ENCODE measurements at regions not wholly inside any gene's neighbourhood (a gene's known extent, or its start where the extent isn't known, plus 50 kb on each side); places are given as distances from the start of the nearest gene placed in this dataset.

GRCh38 chr20:7500231-7500663, 440.0 kb downstream of the HAO1 start (continued):
- TF ChIP-seq REST (IDR thresholded peaks at IDR 0.05; ENCODE audit: unreplicated experiment) (no peak), ETS1 (IDR thresholded peaks at IDR 0.05) (no peak), NANOG (IDR thresholded peaks at IDR 0.05; ENCODE audit: borderline replicate concordance) (no peak), ZNF114 (CRISPR knock-in tag; IDR thresholded peaks at IDR 0.05) (no peak), JUNB (IDR thresholded peaks at IDR 0.05; ENCODE audit: unreplicated experiment) (no peak), CTCF (conservative IDR thresholded peaks at IDR 0.05; ENCODE audit: low read depth in 2 of 2) (no peak), ZNF331 (CRISPR knock-in tag; IDR thresholded peaks at IDR 0.05; ENCODE audit: low read depth) (no peak)

- ATAC-seq, result no peak
These were observed 436.8 kb downstream of the HAO1 start for GRCh38 chr20:7503501-7503900.

More at GRCh38 chr20:7503501-7503900, 436.8 kb downstream of the HAO1 start:
- H3K36me3 ChIP-seq (ENCODE audit: insufficient read depth), result no peaks in the 10 kb centered on the region
- Mint-ChIP-seq H3K9me3 (no peaks in the 10 kb centered on the region), H3K27me3 (ENCODE audit: insufficient read depth, low read depth, poor library complexity) (no peaks in the 10 kb centered on the region), H3K4me1 (peaks cover 11% of the 10 kb centered on the region; the same call in 2 of the 3 replicates), H3K27ac (0 out of 2 replicates have a peak overlapping the region, but pooled peaks have one; percentile 7), H3K36me3 (ENCODE audit: low read depth) (no peaks in the 10 kb centered on the region), H3K4me3 (no peak overlapping the region)
- H2AFZ ChIP-seq, result peak overlapping the region; percentile 77; the same call in 1 of the 2 replicates
- H3K79me2 ChIP-seq (replicated peaks; ENCODE audit: insufficient read depth), result no peaks in the 10 kb centered on the region
- no peaks in the 10 kb centered on the region for H3F3A ChIP-seq (replicated peaks; ENCODE audit: low read depth)
- peak overlapping the region; percentile 12; the same call in 1 of the 2 replicates for H3K4me2 ChIP-seq
- H3K4me3 ChIP-seq, result no peak overlapping the region
- TF ChIP-seq NANOG (IDR thresholded peaks at IDR 0.05; ENCODE audit: borderline replicate concordance) (no peak), CREB1 (CRISPR knock-in tag; IDR thresholded peaks at IDR 0.05; ENCODE audit: low read depth) (no peak), POLR2AphosphoS5 (IDR thresholded peaks at IDR 0.05; ENCODE audit: low read depth) (no peak), EZH2 (IDR thresholded peaks at IDR 0.05; ENCODE audit: low read depth, unreplicated experiment) (no peak), ZNF331 (CRISPR knock-in tag; IDR thresholded peaks at IDR 0.05; ENCODE audit: low read depth) (no peak), REST (IDR thresholded peaks at IDR 0.05; ENCODE audit: unreplicated experiment) (no peak), STAT1 (IDR thresholded peaks at IDR 0.05; ENCODE audit: unreplicated experiment) (no peak), ETS1 (IDR thresholded peaks at IDR 0.05) (no peak)
- H3K4me1 ChIP-seq (ENCODE audit: insufficient read depth), result peaks cover 12% of the 10 kb centered on the region
- H3K27ac ChIP-seq (ENCODE audit: low read depth), result no peak overlapping the region
- no peak for DNase-seq (ENCODE audit: low spot score)
- no peaks in the 10 kb centered on the region for H3K27me3 ChIP-seq (ENCODE audit: insufficient read depth)
- no peaks in the 10 kb centered on the region for H4K20me1 ChIP-seq (replicated peaks; ENCODE audit: insufficient read depth)
- 0 out of 2 replicates have a peak, but pooled peaks cover 5% of the 10 kb centered on the region for H3K9me2 ChIP-seq (ENCODE audit: insufficient read depth)

All from GM23338 (cell line).